ENCODE measurements at regions not wholly inside any gene's neighbourhood (a gene's known extent, or its start where the extent isn't known, plus 50 kb on each side); places are given as distances from the start of the nearest gene placed in this dataset.

GRCh38 chrX:43559644-43560043 lies 96.5 kb upstream of the MAOA start:
- peak in 1 of 2 experiments; percentile 45 for DNase-seq (ENCODE audit: low spot score in 2 of 2, unreplicated experiment in 2 of 2)
- no peak overlapping the region for H3K27ac Mint-ChIP-seq
- no peak overlapping the region for H3K4me3 Mint-ChIP-seq
- no peaks in the 10 kb centered on the region for H3K27me3 Mint-ChIP-seq (ENCODE audit: low read depth)
- TF ChIP-seq CTCF (IDR thresholded peaks at IDR 0.05; ENCODE audit: unreplicated experiment): peak; percentile 29
- no peaks in the 10 kb centered on the region for H3K36me3 Mint-ChIP-seq
- H3K9me3 Mint-ChIP-seq: peaks cover 19% of the 10 kb centered on the region
- H3K4me1 Mint-ChIP-seq: peaks cover 2% of the 10 kb centered on the region

- Mint-ChIP-seq H3K4me1 (peaks cover 6% of the 10 kb centered on the region), H3K27me3 (ENCODE audit: low read depth) (no peaks in the 10 kb centered on the region), H3K4me3 (no peak overlapping the region), H3K9me3 (peaks cover 23% of the 10 kb centered on the region), H3K36me3 (no peaks in the 10 kb centered on the region), H3K27ac (no peak overlapping the region)
- DNase-seq (ENCODE audit: low spot score in 2 of 2, unreplicated experiment in 2 of 2): no peak
- TF ChIP-seq CTCF (IDR thresholded peaks at IDR 0.05; ENCODE audit: unreplicated experiment): no peak
Observed at GRCh38 chrX:43560247-43560946, 95.7 kb upstream of the MAOA start.

DNA sequence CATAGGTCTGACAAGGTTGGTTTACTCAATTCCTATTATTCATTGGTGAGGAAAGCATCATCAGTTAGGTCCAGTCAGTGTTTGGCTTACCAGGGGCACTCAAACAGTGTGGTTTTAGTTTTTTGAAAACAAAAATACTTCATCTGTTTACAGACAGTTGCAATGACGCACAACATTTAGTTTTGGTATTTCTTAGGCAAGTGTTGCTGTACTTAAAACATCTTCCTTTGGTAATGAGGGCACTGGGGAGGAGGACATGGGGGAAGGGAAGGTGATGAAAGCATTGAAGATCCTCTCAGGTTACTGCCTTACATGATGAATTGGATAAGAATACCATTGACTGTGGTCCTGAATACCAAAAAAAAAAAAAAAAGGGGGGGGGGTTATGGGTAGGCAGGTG lies 93.7 kb upstream of the MAOA start:
- H3K27me3 Mint-ChIP-seq (ENCODE audit: low read depth): no peaks in the 10 kb centered on the region
- no peaks in the 10 kb centered on the region for H3K36me3 Mint-ChIP-seq
- TF ChIP-seq CTCF (IDR thresholded peaks at IDR 0.05; ENCODE audit: unreplicated experiment): no peak
- DNase-seq (ENCODE audit: low spot score in 2 of 2, unreplicated experiment in 2 of 2): no peak
- peaks cover 4% of the 10 kb centered on the region for H3K4me1 Mint-ChIP-seq
- peaks cover 26% of the 10 kb centered on the region for H3K9me3 Mint-ChIP-seq
- no peak overlapping the region for H3K4me3 Mint-ChIP-seq
- no peak overlapping the region for H3K27ac Mint-ChIP-seq

GRCh38 chrX:43564953-43565352 lies 91.1 kb upstream of the MAOA start:
- no peak overlapping the region for H3K4me3 Mint-ChIP-seq
- no peak for TF ChIP-seq CTCF (IDR thresholded peaks at IDR 0.05; ENCODE audit: unreplicated experiment)
- peaks cover 40% of the 10 kb centered on the region for H3K9me3 Mint-ChIP-seq
- no peak overlapping the region for H3K27ac Mint-ChIP-seq
- no peaks in the 10 kb centered on the region for H3K27me3 Mint-ChIP-seq (ENCODE audit: low read depth)
- no peak for DNase-seq (ENCODE audit: low spot score in 2 of 2, unreplicated experiment in 2 of 2)
- H3K4me1 Mint-ChIP-seq: peaks cover 4% of the 10 kb centered on the region
- no peaks in the 10 kb centered on the region for H3K36me3 Mint-ChIP-seq

DNA sequence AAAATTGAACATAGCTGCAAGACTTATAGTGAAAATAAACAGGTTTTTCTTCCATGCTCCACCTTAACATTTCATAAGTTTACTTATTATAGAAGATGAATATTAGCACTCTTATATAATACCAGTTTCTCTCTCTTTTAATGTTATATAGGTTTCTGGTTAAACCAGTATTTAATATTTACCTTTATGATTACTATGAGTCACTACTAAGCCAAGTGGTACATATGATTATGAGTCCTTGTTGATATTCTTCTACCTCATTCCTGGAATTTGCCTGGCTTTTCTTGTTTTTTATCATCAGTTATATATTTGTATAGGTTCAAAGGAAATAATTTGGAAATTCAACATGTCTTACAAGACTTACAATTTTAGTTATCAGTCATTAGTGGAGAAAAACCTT lies 89.9 kb upstream of the MAOA start:
- no peak for DNase-seq (ENCODE audit: low spot score in 2 of 2, unreplicated experiment in 2 of 2)
- H3K27me3 Mint-ChIP-seq (ENCODE audit: low read depth): no peaks in the 10 kb centered on the region
- no peak overlapping the region for H3K4me3 Mint-ChIP-seq
- H3K4me1 Mint-ChIP-seq: peaks cover 4% of the 10 kb centered on the region
- no peak overlapping the region for H3K27ac Mint-ChIP-seq
- TF ChIP-seq CTCF (IDR thresholded peaks at IDR 0.05; ENCODE audit: unreplicated experiment): no peak
- H3K36me3 Mint-ChIP-seq: no peaks in the 10 kb centered on the region
- H3K9me3 Mint-ChIP-seq: peaks cover 40% of the 10 kb centered on the region
